Omental fat pad (tissue), 3 donors: ENCODE measurements at regions not wholly inside any gene's neighbourhood (a gene's known extent, or its start where the extent isn't known, plus 50 kb on each side); places are given as distances from the start of the nearest gene placed in this dataset.

Experiments
- ATAC-seq: fragments of 150-250 bp; one replicate; pipeline ENCODE4 v1.9.1; 2016; ENCODE audit warnings: mild to moderate bottlenecking, moderate library complexity; ENCODE audit not compliant: low FRiP score
- DNase-seq: peaks from one replicate; pipeline ENCODE4 v3.0.0-alpha.2; 2019; ENCODE audit warnings: low spot score
- CTCF ChIP-seq, 3 donors: fragments of 450-650 bp; IDR thresholded peaks; one replicate each; pipeline ENCODE4 v1.5.1; 2016 to 2017; ENCODE audit warnings: antibody characterized with exemption in 3 of 3, mild to moderate bottlenecking in 3 of 3, moderate library complexity in 2 of 3

- ATAC-seq, result no peak
- no peak for DNase-seq
- no peak for TF ChIP-seq CTCF (IDR thresholded peaks at IDR 0.05)
Measured at GRCh38 chr7:81473236-81473635, 296.6 kb downstream of the HGF start.

GRCh38 chr7:81470724-81471379 is 299.0 kb downstream of the HGF start:
- no peak for ATAC-seq
- DNase-seq, result no peak

GRCh38 chr7:81469869-81470723 is 299.8 kb downstream of the HGF start:
- peak; percentile 78 for ATAC-seq
- TF ChIP-seq CTCF (IDR thresholded peaks at IDR 0.05), result peak in 1 of 3 donors; percentile 37
- DNase-seq, result no peak

More at GRCh38 chr7:81470724-81471379, 299.0 kb downstream of the HGF start:
- no peak for TF ChIP-seq CTCF (IDR thresholded peaks at IDR 0.05)

- DNase-seq, result no peak
- ATAC-seq, result peak; percentile 25
- no peak for TF ChIP-seq CTCF (IDR thresholded peaks at IDR 0.05)
Measured at GRCh38 chr7:81469153-81469868, 300.5 kb downstream of the HGF start.

- no peak for TF ChIP-seq CTCF (IDR thresholded peaks at IDR 0.05)
- no peak for DNase-seq
- no peak for ATAC-seq
Measured at GRCh38 chr7:81468526-81468925, 301.3 kb downstream of the HGF start.

- TF ChIP-seq CTCF (IDR thresholded peaks at IDR 0.05), result no peak
- ATAC-seq (no peak), DNase-seq (no peak)
Measured at GRCh38 chr7:81467964-81468363, 301.9 kb downstream of the HGF start.
